ENCODE measurements at regions not wholly inside any gene's neighbourhood (a gene's known extent, or its start where the extent isn't known, plus 50 kb on each side); places are given as distances from the start of the nearest gene placed in this dataset.

DNA sequence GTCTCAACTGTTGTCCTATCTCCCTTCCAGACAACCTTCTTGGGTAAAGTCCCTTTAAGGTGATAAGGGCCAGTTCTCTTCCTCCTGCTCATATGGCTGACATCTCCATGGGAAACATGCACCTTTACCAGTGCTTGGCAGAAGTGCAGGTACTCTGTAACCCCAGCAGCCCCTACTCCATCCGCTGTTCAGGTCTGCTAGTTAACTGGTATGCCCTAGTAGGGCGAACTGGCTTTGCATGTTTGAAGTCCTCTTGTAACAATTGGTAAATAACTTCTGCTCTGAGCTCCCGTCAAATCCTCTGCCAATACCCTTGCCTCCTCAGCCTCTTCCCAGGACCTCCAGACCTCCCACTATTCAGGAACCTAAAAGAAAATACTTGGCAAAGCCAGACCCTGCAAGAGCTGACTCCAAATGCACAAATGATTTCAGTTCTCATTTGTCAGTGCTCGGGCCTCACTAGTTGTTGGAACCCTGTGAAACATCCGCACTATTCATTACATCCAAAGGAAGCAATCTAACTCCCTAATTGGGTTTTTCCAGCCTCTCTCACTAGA is 703.7 kb downstream of the MAFB start:
- no peaks in the 10 kb centered on the region for H3K9me3 ChIP-seq (replicated peaks in 1 of 2; ENCODE audit: control insufficient read depth in 1 of 2, insufficient read depth in 1 of 2, low read length in 2 of 2)
- H3K36me3 ChIP-seq (replicated peaks in 1 of 2; ENCODE audit: control insufficient read depth in 1 of 2, insufficient read depth in 2 of 2, low read length in 2 of 2), result no peaks in the 10 kb centered on the region
- TF ChIP-seq CTCF (IDR thresholded peaks at IDR 0.05), result no peak
- no peak overlapping the region for H3K4me3 Mint-ChIP-seq
- no peaks in the 10 kb centered on the region for H3K36me3 Mint-ChIP-seq
- H3K4me1 ChIP-seq (ENCODE audit: control insufficient read depth in 1 of 2, insufficient read depth in 2 of 2, low read length in 2 of 2), result no peaks in the 10 kb centered on the region
- no peak overlapping the region for H2AFZ ChIP-seq (ENCODE audit: insufficient read depth, low read depth, low read length, poor library complexity, severe bottlenecking)
- no peak overlapping the region for H3K4me3 ChIP-seq (replicated peaks in 1 of 3; ENCODE audit: low read depth in 2 of 3, low read length in 3 of 3)
- H3K4me2 ChIP-seq (replicated peaks; ENCODE audit: extremely low read depth, low read length, poor library complexity, severe bottlenecking), result no peak overlapping the region
- no peak for DNase-seq
- intact Hi-C loops (cut with micrococcal nuclease), result no loop called here
- H3K27ac ChIP-seq (ENCODE audit: low read depth in 1 of 2, low read length in 2 of 2), result no peak overlapping the region
- no peaks in the 10 kb centered on the region for H3K4me1 Mint-ChIP-seq
- no peaks in the 10 kb centered on the region for H4K20me1 ChIP-seq (ENCODE audit: insufficient read depth, low read length)
- H3K9me3 Mint-ChIP-seq, result peaks cover 0 to 6% (median 0%) of the 10 kb centered on the region in 7 donors
- no peaks in the 10 kb centered on the region for H3K79me2 ChIP-seq (ENCODE audit: insufficient read depth, low read length)
- WGBS (ENCODE audit: insufficient coverage), result 97% methylated on average over 3 of the region's 5 CpGs
- no peak overlapping the region for H3K27ac Mint-ChIP-seq
- H3K27me3 ChIP-seq (ENCODE audit: control insufficient read depth in 2 of 2, insufficient read depth in 2 of 2, low read length in 2 of 2), result no peaks in the 10 kb centered on the region
- H3K27me3 Mint-ChIP-seq (ENCODE audit: low read depth in 3 of 3), result peaks cover 0 to 3% (median 0%) of the 10 kb centered on the region in 3 donors
- H3K9ac ChIP-seq (ENCODE audit: insufficient read depth, low read length, poor library complexity, severe bottlenecking), result no peak overlapping the region

DNA sequence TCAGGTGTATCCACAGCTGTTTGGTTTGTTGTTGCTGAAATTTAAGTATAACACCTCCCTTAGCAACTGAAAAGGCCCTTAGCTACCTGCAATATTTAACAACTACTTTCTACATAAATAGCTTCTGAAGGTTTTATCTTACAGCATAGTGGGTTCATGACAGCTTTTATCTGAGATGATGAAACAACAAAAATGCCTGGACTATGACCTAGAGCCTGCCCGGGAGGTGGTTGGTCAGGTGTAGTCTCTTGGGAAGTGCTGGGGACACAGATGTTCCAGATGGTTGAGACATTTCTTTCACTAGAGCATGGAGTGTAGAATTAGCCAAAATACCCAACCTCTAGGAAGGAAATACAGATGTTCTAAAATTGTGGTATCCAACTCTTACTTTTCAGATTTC is 705.4 kb downstream of the MAFB start:
- intact Hi-C loops (cut with micrococcal nuclease), result no loop called here
- DNase-seq, result no peak
- H3K27ac ChIP-seq (ENCODE audit: low read depth in 1 of 2, low read length in 2 of 2), result no peak overlapping the region
- H3K4me1 ChIP-seq (ENCODE audit: control insufficient read depth in 1 of 2, insufficient read depth in 2 of 2, low read length in 2 of 2), result no peaks in the 10 kb centered on the region
- no peak overlapping the region for H2AFZ ChIP-seq (ENCODE audit: insufficient read depth, low read depth, low read length, poor library complexity, severe bottlenecking)
- no peak overlapping the region for H3K27ac Mint-ChIP-seq
- H3K4me3 ChIP-seq (replicated peaks in 1 of 3; ENCODE audit: low read depth in 2 of 3, low read length in 3 of 3), result no peak overlapping the region
- no peaks in the 10 kb centered on the region for H3K36me3 ChIP-seq (replicated peaks in 1 of 2; ENCODE audit: control insufficient read depth in 1 of 2, insufficient read depth in 2 of 2, low read length in 2 of 2)
- H3K79me2 ChIP-seq (ENCODE audit: insufficient read depth, low read length), result no peaks in the 10 kb centered on the region
- no peak overlapping the region for H3K4me2 ChIP-seq (replicated peaks; ENCODE audit: extremely low read depth, low read length, poor library complexity, severe bottlenecking)
- H3K4me1 Mint-ChIP-seq, result no peaks in the 10 kb centered on the region
- no peaks in the 10 kb centered on the region for H3K9me3 ChIP-seq (replicated peaks in 1 of 2; ENCODE audit: control insufficient read depth in 1 of 2, insufficient read depth in 1 of 2, low read length in 2 of 2)
- WGBS (ENCODE audit: insufficient coverage), result no CpG with 5 or more reads among the region's 1 CpG
- no peaks in the 10 kb centered on the region for H4K20me1 ChIP-seq (ENCODE audit: insufficient read depth, low read length)
- no peak overlapping the region for H3K9ac ChIP-seq (ENCODE audit: insufficient read depth, low read length, poor library complexity, severe bottlenecking)
- H3K9me3 Mint-ChIP-seq, result peaks cover 0 to 4% (median 0%) of the 10 kb centered on the region in 7 donors
- no peaks in the 10 kb centered on the region for H3K36me3 Mint-ChIP-seq
- peaks cover 0 to 3% (median 0%) of the 10 kb centered on the region in 3 donors for H3K27me3 Mint-ChIP-seq (ENCODE audit: low read depth in 3 of 3)
- H3K4me3 Mint-ChIP-seq, result no peak overlapping the region
- TF ChIP-seq CTCF (IDR thresholded peaks at IDR 0.05), result no peak
- H3K27me3 ChIP-seq (ENCODE audit: control insufficient read depth in 2 of 2, insufficient read depth in 2 of 2, low read length in 2 of 2), result no peaks in the 10 kb centered on the region
